GM12865 (cell line): ENCODE measurements at regions not wholly inside any gene's neighbourhood (a gene's known extent, or its start where the extent isn't known, plus 50 kb on each side); places are given as distances from the start of the nearest gene placed in this dataset.
"Not testable (repeated sequence)": the region's sequence is repeated elsewhere in the genome, so short reads cannot be mapped to it uniquely, and the experiment has no call there.

Experiments used
- DNase-seq: peaks from one replicate; pipeline ENCODE4 v3.0.0; 2010; ENCODE audit warnings: low read depth
- H3K4me3 ChIP-seq: 2 replicates; pipeline ENCODE4 v1.5.1; 2011; ENCODE audit warnings: mild to moderate bottlenecking, low read depth, low read length, control low read depth
- TF ChIP-seq, protein P1 (sequence below): IDR thresholded peaks from 2 replicates; pipeline ENCODE4 v1.5.1; 2011; ENCODE audit warnings: low read length, control low read depth, low read depth, inconsistent platforms; ENCODE audit not compliant: insufficient read depth; ENCODE audit errors: missing control alignments

DNA sequence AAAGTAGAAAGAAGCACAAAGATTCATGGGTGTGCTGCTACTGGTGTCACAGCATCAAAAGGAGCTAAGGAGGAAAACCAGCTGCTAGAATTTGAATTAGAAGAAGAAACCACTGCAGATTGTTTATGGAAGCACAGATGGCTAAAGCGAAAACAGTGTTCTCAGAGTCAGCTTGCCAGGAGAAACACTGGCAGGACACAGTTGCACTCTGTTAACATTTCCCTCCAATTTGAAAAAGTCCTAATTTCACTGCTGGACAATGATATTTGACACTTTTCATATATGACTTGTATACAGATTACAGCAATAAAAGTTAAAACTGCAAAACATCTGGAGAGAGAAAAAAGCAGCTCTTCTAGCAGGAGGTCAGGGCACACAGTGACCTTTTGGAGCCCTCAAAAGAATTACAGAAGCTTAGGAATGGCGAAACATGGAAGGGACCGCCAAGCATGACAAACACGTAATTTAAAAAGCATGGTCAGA lies 314.5 kb downstream of the COL12A1 start:
- TF ChIP-seq, protein P1, sequence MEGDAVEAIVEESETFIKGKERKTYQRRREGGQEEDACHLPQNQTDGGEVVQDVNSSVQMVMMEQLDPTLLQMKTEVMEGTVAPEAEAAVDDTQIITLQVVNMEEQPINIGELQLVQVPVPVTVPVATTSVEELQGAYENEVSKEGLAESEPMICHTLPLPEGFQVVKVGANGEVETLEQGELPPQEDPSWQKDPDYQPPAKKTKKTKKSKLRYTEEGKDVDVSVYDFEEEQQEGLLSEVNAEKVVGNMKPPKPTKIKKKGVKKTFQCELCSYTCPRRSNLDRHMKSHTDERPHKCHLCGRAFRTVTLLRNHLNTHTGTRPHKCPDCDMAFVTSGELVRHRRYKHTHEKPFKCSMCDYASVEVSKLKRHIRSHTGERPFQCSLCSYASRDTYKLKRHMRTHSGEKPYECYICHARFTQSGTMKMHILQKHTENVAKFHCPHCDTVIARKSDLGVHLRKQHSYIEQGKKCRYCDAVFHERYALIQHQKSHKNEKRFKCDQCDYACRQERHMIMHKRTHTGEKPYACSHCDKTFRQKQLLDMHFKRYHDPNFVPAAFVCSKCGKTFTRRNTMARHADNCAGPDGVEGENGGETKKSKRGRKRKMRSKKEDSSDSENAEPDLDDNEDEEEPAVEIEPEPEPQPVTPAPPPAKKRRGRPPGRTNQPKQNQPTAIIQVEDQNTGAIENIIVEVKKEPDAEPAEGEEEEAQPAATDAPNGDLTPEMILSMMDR: no peak
- DNase-seq: no peak
- no peak overlapping the region for H3K4me3 ChIP-seq

DNA sequence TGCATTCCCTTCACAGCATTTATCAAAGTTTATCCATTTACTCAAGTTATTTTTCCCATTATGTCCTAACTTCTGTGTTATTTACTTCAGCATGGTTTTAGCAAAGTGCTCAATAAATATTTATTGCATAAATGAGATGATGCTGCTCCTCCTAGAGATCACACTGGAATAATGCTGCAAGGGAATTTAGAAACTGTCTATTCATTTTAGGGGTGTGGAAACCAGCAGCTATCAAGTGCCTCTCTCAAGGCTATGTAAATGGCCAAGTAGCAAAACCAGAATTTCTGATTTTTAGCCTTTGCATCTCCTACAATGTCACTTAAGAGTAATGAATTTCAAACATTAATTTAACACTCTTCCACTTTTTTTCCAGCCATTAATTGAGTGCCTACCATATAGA lies 316.2 kb downstream of the COL12A1 start:
- TF ChIP-seq, protein P1: no peak
- DNase-seq: no peak
- H3K4me3 ChIP-seq: no peak overlapping the region

DNA sequence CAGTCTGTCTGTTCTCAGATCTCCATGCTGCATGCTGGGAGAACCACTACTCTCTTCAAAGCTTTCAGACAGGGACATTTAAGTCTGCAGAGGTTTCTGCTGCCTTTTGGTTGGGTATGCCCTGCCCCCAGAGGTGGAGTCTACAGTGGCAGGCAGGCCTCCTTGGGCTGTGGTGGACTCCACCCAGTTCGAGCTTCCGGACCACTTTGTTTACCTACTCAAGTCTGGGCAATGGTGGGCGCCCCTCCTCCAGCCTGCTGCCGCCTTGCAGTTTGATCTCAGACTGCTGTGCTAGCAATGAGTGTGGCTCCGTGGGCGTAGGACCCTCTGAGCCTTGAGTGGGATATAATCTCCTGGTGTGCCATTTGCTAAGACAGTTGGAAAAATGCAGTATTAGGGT lies 317.1 kb downstream of the COL12A1 start:
- DNase-seq, H3K4me3 ChIP-seq: not testable (repeated sequence)

DNA sequence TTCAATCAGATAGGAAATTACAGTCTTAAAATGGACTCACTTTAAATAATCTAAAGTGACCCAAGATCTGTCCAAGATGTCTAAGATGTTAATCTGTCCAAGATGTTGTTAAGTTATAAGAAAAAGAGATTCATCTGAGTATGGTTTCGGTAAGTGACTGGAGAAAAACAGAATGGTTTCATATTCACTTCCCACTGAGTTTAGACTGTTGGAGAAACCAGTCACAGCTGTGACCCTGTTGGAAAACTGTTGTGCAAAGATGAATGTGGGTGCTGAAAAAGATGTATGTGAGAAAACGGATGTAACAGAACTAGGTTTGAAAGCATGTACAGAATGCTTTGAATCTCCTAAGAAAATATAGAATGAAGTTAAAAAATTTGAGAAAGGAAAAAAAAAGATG lies 325.9 kb downstream of the COL12A1 start:
- no peak overlapping the region for H3K4me3 ChIP-seq
- TF ChIP-seq, protein P1: no peak
- no peak for DNase-seq

DNA sequence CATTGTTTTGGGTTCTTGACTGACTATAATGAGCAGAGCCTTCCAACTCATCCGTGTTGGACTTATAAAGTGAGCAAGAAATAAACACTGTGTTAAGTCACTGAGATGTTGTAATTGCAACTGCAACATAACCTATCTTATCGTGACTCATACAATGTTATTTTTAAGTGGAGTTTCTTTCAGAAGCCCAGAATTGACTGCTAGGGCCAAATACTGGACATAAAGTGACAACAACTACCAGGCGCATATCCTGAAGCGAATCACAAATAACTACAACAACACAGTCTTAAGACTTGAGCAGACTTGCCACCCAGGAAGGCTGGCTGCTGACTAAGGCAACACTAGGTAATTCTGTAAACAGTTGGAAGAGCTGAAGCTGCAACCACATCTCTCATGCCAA lies 326.6 kb downstream of the COL12A1 start:
- H3K4me3 ChIP-seq: no peak overlapping the region
- TF ChIP-seq, protein P1: no peak
- no peak for DNase-seq

- TF ChIP-seq, protein P1: no peak
- no peak for DNase-seq
- no peak overlapping the region for H3K4me3 ChIP-seq
Measured at GRCh38 chr6:74875193-74875592, 330.7 kb downstream of the COL12A1 start.

- no peak for DNase-seq
- H3K4me3 ChIP-seq: no peak overlapping the region
- TF ChIP-seq, protein P1: no peak
Measured at GRCh38 chr6:74872754-74873476, 332.9 kb downstream of the COL12A1 start.

DNA sequence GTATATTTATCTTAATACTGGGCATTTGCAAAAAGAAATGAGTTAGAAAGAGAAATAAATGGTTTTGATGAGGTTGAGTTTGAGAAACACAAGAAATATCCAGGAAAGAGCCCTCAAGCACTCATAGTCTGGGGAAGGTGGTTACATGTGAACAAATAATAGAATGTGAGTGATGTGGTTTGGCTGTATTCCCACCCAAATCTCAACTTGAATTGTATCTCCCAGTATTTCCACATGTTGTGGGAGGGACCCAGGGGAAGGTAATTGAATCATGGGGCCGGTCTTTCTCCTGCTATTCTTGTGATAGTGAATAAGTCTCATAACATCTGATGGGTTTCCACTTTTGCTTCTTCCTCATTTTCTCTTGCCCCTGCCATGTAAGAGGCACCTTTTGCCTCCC lies 334.1 kb downstream of the COL12A1 start:
- TF ChIP-seq, protein P1: no peak
- no peak for DNase-seq

More for the DNA sequence above, 334.1 kb downstream of the COL12A1 start:
- no peak overlapping the region for H3K4me3 ChIP-seq
